ENCODE measurements at regions not wholly inside any gene's neighbourhood (a gene's known extent, or its start where the extent isn't known, plus 50 kb on each side); places are given as distances from the start of the nearest gene placed in this dataset.

DNA sequence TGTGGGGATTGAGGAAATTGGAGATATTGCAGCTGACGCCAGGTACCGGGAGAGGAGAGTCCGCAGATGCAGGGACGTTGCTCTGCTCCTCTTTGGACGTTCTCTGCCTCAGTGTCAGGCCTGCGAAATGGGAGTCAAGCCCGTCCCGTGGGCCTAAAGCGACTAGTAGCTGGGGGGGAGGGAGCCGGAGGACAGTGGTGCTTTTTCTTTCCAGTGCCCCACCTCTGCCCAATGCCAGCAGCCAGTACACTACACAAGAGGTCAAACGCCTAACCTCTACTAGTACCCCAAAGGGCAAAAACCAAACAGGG lies 413.6 kb upstream of the ESRRG start:
- TF ChIP-seq, protein P1, sequence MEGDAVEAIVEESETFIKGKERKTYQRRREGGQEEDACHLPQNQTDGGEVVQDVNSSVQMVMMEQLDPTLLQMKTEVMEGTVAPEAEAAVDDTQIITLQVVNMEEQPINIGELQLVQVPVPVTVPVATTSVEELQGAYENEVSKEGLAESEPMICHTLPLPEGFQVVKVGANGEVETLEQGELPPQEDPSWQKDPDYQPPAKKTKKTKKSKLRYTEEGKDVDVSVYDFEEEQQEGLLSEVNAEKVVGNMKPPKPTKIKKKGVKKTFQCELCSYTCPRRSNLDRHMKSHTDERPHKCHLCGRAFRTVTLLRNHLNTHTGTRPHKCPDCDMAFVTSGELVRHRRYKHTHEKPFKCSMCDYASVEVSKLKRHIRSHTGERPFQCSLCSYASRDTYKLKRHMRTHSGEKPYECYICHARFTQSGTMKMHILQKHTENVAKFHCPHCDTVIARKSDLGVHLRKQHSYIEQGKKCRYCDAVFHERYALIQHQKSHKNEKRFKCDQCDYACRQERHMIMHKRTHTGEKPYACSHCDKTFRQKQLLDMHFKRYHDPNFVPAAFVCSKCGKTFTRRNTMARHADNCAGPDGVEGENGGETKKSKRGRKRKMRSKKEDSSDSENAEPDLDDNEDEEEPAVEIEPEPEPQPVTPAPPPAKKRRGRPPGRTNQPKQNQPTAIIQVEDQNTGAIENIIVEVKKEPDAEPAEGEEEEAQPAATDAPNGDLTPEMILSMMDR (IDR thresholded peaks at IDR 0.05; ENCODE audit: low read depth, low read length, poor library complexity, severe bottlenecking), result no peak
- TF ChIP-seq EZH2phosphoT487 (IDR thresholded peaks at IDR 0.05; ENCODE audit: borderline replicate concordance, low read length), result no peak

Data from DOHH2 (cell line).